ENCODE measurements at regions not wholly inside any gene's neighbourhood (a gene's known extent, or its start where the extent isn't known, plus 50 kb on each side); places are given as distances from the start of the nearest gene placed in this dataset.
A peak's percentile ranks its signal among the peaks of the same experiment; 100 is the strongest.

DNA sequence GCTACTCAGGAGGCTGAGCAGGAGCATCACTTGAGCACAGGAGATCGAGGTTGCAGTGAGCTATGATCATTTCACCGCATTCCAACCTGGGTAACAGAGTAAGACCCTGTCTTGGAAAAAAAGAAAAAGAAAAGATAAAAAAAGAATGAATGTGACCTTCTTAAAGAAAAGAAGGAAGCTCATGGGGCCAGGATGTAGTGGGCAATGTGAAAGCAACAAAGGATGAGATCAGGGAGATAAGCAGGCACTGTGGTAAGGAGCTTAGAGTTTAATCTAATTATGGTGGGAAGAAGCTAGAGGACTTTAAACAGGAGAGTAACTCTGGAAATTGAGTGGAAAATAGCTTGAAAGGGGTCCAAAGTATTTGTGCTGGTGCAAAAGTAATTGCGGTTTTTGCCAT lies 231.6 kb upstream of the UBE2E2 start:
- peak; percentile 87 for DNase-seq

GRCh38 chr3:22977042-22977441 lies 226.1 kb upstream of the UBE2E2 start:
- DNase-seq: no peak

DNA sequence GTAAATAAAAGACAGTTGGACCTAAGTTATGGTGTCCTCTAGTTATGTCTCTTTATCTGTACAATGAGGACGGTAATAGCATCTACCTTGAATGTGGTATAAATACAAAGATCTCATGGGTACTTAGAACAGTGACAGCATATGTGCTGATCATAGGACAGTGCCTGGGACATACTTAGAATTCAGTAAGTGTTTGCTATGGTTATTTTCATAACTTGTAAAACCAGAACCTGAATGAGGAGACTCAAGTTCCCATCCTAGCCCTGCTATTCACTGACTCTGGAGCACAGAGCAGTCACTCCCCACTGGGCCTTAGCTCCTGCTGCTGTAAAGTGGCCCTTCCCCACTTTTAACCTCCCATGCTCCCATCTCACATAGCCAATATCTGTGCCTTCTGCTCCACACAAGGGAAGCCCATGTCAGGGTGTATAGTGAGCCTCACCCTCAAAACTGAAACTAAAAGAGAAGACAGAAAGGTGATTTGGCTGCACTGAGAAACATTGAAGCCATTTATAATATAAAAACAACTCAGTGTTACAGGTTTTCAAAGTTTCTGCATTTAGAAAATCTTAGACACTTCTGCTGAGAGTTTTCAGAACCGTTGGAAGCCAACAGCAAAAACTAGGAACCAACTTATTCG lies 225.4 kb upstream of the UBE2E2 start:
- DNase-seq: no peak

DNA sequence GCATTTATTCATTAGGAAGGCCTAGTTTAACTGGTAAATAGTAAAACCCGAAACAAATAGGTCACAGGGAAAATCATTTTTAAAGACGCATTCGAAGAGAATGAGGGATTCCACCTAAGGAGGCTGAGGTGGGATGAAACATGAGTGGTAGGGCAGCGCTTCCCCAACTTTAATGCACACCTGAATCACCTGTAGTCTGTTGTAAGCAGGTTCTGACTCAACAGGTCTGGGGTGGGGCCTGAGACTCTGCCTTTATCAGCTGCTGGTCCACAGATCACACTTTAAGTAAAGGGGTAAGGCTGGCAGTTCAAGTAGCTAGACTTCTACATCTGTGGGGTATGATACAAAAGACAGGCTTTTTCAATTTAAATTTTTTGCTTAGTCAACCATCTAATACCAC lies 223.5 kb upstream of the UBE2E2 start:
- no peak for DNase-seq

DNA sequence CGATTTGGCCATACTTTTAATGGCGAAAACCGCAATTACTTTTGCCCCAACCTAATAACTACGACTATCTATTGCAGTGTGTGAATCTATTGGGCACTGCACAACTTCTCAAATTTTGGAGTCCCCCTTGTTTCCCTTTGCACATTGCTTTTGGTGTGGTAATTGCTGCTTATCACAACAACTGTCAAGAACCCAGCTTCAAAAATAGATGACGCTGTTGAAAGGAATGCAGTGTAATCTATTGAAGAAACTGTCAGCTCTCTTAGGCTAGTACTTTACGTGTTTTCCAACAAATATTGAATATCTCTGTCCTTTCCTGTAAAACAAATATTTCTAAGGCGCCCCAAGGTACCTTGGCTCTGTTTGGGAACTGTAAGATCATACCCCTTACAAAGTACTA lies 222.8 kb upstream of the UBE2E2 start:
- DNase-seq: no peak

DNA sequence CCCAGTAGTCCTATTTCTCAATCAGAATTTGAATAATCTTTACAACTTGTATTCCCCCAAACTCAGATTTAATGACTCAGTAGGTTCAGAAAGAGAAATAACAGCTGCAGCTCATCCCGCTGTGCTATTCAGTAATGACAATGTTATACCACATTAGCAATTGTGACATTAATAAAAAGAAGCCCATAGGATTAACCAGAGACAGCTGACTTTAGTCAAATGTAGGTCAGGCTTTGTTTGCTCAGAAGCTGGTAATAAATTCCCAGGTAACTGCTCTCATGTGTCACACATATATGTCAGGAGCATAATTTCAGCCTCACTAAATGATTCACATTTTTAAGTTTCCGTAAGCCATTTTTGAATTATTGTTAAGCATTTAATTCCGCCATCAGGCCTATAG lies 222.0 kb upstream of the UBE2E2 start:
- DNase-seq: no peak

GRCh38 chr3:22981861-22982260 lies 221.3 kb upstream of the UBE2E2 start:
- no peak for DNase-seq

DNA sequence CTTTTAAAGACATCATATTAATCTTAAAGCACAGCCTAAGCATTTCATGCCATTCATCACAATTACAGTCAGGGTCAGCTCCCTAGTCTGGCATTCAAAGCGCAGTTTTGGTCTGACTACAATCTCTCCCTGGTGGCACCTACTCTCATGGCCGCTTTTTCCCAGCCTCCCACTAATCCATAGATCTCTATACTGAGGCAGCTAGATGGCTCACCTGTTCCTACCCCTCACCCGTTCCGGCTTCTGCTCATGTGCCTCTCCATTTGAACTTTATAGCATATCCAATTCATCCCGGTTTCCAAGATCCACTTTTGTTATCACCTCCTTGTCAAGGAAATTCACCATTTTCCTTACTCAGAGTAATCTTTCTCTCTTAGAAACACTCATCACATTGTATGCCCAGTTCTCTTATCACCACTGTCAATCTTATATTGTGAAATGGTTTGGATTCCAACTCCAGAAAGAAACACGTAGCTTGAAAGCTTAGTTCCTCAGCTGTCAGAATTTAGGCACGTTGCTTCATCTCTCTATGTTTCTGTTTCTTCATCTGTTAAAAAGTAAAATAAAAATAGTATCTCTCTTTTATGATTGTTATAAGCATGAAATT lies 220.0 kb upstream of the UBE2E2 start:
- DNase-seq: no peak

DNA sequence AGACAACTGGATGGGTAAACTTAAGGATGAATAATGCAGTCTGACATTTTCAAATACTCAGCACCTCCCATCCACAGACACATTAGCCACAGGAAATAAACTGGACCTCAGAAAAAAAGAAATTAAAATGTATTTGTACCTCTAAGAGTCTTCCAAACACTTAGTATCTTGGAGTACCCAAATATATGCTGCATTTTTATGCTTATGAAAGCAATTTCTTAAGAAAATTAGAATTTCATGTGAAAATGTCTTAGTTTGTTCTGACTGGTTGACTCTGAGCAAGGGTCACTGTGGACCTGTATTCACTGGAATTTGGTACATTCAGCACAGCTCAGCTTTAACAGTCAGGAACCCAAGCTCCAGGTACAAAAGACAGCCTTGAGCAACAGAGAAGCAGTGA lies 216.2 kb upstream of the UBE2E2 start:
- DNase-seq: no peak

DNA sequence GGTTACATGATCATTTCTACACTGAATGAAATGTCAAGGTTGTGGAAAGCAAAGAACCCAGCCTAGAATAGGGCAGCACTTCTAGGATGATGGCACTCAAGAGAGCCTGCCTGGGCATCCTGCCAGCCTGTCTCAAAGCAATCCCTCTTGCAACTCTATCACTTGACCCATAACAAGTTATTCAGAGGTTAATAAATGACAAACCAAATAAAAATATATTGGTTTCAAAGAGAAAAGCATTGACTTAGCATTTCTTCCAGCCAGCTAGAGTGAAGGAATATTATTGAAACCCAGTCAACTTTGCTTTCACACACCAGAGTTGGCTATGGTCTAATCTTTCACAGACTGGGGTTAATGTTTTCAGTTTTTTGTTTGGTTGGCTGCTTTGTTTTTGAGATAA lies 214.6 kb upstream of the UBE2E2 start:
- no peak for DNase-seq

- DNase-seq: no peak
These were observed 213.4 kb upstream of the UBE2E2 start for GRCh38 chr3:22989716-22990115.

DNA sequence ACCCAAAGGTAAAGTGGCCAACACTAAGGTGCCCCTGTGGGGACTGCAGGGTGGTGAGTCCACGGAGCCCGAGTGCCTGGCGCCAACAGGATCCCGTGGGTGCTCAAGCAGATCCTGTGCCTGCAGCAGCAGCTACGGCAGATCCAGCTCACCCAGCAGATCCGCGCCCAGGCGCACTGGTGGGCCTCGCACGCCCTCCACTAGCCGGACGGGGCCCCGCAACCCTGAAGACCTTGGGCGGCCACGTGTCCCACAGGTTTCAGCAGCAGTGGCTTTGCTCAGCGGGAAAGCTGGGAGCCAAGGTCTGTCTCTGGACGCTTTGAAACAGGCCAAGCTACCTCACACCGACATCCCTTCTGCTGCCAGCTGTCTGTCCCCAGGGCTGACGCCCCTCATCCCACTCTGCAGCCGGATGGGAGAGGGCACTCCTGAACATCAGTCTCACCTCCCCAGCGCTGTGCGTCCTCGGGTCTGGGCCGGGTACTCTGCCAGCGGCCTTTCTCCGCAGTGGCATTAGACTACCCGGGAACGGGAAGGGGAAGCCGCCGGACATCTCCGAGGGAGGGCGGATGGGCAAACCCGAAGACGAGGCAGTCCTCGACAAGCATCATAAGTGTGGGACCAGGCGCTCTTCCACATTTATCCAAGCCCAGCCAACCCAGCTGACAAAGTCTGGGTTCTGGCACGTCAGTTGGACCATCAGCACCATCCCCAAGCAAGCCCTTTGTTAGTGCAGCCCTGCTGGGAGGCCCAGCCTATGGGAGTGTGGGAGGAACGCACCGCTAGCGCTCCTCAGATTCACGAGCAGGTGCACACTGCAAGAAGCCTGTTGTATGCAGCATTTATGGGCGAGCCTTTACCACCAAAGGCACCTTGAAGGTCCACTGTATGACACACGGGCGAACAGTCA lies 212.6 kb upstream of the UBE2E2 start:
- DNase-seq: no peak

DNA sequence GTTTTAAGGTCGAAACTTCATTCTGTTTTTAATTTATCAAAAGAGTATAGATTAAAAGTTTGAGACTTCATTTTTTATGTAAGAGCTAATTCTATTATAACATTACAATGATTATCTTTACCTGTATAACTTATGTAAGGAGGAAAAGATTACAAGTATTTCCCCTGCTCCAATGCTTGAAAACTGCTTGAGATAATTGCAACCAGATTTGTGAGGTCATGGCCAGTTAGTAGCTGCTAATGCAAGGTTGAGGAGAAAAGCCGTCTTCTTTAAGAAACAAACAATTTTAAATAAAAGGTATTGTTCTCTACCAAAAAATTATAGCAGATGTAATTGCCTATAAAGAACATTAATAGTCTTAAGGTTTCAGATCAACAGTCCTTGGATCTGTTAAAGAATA lies 208.3 kb upstream of the UBE2E2 start:
- no peak for DNase-seq

- peak; percentile 24 for DNase-seq
These were observed 206.1 kb upstream of the UBE2E2 start for GRCh38 chr3:22996920-22997571.

GRCh38 chr3:23000371-23000770 lies 202.8 kb upstream of the UBE2E2 start:
- DNase-seq: no peak

GRCh38 chr3:23002151-23002550 lies 201.0 kb upstream of the UBE2E2 start:
- no peak for DNase-seq

DNA sequence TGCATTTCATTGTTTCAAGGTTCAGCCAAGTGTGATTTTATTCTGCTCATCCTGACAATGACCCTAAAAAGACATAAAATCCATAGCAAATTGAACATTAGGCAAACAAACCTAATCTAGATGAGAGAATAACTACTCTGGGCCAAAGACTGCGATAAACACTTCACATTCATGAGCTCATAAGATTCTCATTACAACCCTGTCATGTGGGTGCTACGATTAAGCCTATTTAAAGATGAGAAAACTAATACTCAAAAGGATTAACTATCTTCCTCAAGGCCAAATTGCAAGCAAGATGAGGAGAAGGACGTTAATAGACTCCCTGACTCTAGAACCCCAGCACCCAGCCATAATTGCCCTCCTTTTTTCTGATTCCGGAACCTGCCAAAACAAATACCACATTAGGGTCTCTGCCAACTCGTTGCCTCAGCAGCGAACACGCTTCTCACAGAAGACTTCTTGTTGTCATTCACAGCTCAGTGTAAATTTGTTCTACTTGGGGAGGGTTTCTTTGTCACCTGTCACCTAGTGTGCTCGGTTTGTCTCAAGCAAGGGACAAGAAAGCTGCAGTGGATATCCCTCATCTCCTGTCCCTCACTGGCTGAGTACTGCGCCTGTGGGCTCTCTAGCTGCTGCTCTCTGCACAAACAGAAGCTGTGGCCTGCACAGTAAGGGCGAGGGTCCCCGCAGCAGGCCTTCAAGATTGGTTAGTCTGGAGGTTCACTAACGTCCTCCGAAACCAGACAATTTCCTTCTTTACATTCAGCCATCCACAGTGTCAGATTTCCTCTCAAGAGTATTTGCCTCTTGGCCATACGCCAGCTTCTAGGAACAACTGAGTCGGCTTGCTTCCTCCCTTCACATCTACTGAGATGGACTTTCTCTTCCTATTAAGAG lies 200.0 kb upstream of the UBE2E2 start:
- DNase-seq: peak; percentile 48

DNA sequence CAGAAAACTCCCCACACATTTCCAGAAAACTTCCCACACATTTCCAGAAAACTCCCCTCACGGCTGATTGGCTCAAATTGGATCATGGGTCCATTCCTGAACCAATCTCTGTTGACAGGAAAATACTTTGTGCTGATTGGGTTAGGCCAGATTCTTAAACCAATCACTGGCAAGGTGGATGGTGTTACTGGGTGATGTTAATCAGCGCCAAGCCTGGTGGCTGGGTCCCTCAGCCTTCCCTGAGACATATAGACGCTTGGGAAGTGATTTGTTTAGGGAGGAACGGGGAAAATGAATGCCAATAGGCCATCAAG lies 199.4 kb upstream of the UBE2E2 start:
- DNase-seq: no peak

DNA sequence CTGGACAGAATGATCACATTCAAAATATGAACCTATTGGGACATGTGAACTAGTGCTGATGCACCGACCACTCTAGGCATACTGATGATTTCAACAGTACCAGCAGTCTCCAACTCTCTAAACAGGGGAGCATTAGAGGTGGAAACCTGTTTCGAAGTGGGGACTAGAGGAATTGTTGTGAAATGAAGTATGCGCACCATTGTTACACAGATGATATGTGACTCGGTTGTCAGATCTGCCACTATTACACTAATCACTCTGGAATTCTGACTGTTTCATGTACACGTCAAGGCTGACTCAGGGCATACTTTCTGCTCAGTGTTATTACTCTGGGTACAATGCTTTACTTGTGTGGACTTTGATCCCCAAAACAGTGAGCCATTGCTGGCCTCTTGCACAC lies 198.2 kb upstream of the UBE2E2 start:
- DNase-seq: no peak

GRCh38 chr3:23017801-23018200 lies 185.3 kb upstream of the UBE2E2 start:
- no peak for DNase-seq

- DNase-seq: no peak
These were observed 183.4 kb upstream of the UBE2E2 start for GRCh38 chr3:23019596-23020300.

- DNase-seq: no peak
These were observed 174.8 kb upstream of the UBE2E2 start for GRCh38 chr3:23028294-23028693.
